ENCODE measurements at regions not wholly inside any gene's neighbourhood (a gene's known extent, or its start where the extent isn't known, plus 50 kb on each side); places are given as distances from the start of the nearest gene placed in this dataset.

DNA sequence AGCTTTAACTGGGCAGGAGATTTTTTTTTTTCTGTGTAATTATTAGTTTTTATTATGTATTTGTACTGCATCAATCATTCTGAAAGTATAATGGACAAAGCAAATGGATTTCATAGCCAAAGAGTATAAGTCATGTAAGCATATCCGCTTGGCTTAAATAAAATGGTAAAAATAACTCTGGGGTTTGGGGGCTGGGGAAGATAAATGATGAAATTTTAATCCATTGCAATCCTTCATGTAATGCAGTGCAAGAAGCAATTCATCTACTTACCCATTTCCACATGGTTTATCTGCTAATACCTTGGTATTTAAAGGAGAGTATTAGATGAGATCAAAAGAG is 781.4 kb downstream of the QKI start:
- no peak for TF ChIP-seq POLR2AphosphoS5 (IDR thresholded peaks at IDR 0.05; ENCODE audit: borderline replicate concordance, low read depth, low read length)
- TF ChIP-seq EZH2 (IDR thresholded peaks at IDR 0.05) = no peak
- no peak for TF ChIP-seq FOXP2 (optimal IDR thresholded peaks at IDR 0.05; ENCODE audit: control extremely low read depth, extremely low read length, insufficient read depth)
